HepG2 (cell line): ENCODE measurements at regions not wholly inside any gene's neighbourhood (a gene's known extent, or its start where the extent isn't known, plus 50 kb on each side); places are given as distances from the start of the nearest gene placed in this dataset.

ENCODE experiments used
- ATAC-seq: fragments of 200-7000 bp; cut with Tn5 transposase; 3 replicates; pipeline ENCODE4 v1.9.1; 2020; ENCODE audit warnings: mild to moderate bottlenecking, moderate library complexity
- BruUV-seq: library from RNA; stranded (reverse); fragments of 400-500 nt; replicated peaks from 2 replicates; lab custom pipeline; 2021; lab: Mats Ljungman, UMichigan
- CTCF ChIA-PET: fragments of 300-600 bp; formaldehyde crosslinking; extraction: SDS; loops from one replicate; lab custom pipeline; 2021; ENCODE audit warnings: low total read pairs, inconsistent platforms, low intra/inter-chr PET ratio; lab: Yijun Ruan, JAX
- POLR2A ChIA-PET: fragments of 350-600 bp; sonication (Branson Sonifier 250); formaldehyde crosslinking; loops from one replicate; lab custom pipeline; 2020; ENCODE audit warnings: antibody characterized with exemption, inconsistent platforms; lab: Yijun Ruan, JAX
- DNase-seq: peaks from one replicate; pipeline ENCODE4 v3.0.0-alpha.2; 2015; ENCODE audit warnings: low spot score
- FAIRE-seq: peaks from 3 replicates; lab custom pipeline; 2011; peaks lifted over from hg19 to GRCh38; lab: Jason Lieb, UNC
- H2AFZ ChIP-seq: one replicate; pipeline ENCODE4 v1.6.1; 2011; ENCODE audit warnings: low read length, inconsistent platforms
- H3K27ac ChIP-seq: fragments of 300-600 bp; 3 replicates; pipeline ENCODE4 v1.8.0; 2011; ENCODE audit warnings: mixed run types, mild to moderate bottlenecking, mixed read lengths, low read length, inconsistent platforms; ENCODE audit not compliant: insufficient read depth; ENCODE audit errors: extremely low read length
- H3K27me3 ChIP-seq, 2 experiments: fragments of 200-600 bp in 1 of 2; 2 replicates in 1 of 2; 3 replicates in 1 of 2; pipeline versions ENCODE4 v1.6.0 to v1.8.0; 2011; ENCODE audit warnings: low read length in 2 of 2, mild to moderate bottlenecking in 2 of 2, moderate library complexity in 2 of 2, inconsistent platforms in 1 of 2; ENCODE audit not compliant: insufficient read depth in 2 of 2, control insufficient read depth in 1 of 2
- H3K36me3 ChIP-seq, 2 experiments: fragments of 200-600 bp in 1 of 2; replicated peaks in 1 of 2; 2 replicates in 1 of 2; 3 replicates in 1 of 2; pipeline versions ENCODE4 v1.5.1 to v1.8.0; 2011; ENCODE audit warnings: low read length in 2 of 2, inconsistent platforms in 1 of 2; ENCODE audit not compliant: insufficient read depth in 2 of 2, control insufficient read depth in 1 of 2
- H3K4me1 ChIP-seq: 2 replicates; pipeline ENCODE4 v1.5.1; 2012; ENCODE audit warnings: low read length, inconsistent platforms; ENCODE audit not compliant: insufficient read depth
- H3K4me2 ChIP-seq: 2 replicates; pipeline ENCODE4 v1.6.0; 2011; ENCODE audit warnings: low read depth, low read length, inconsistent platforms
- H3K4me3 ChIP-seq, 3 experiments: fragments of 200-600 bp in 1 of 3; sonication (generic), shearing (Covaris generic) in 1 of 3; replicated peaks in 1 of 3; 2 replicates each; pipeline ENCODE4 v1.5.1; 2011 to 2016; ENCODE audit warnings: low read length in 3 of 3, inconsistent platforms in 2 of 3, low read depth in 2 of 3, mild to moderate bottlenecking in 2 of 3, control low read depth in 1 of 3, mixed read lengths in 1 of 3; ENCODE audit not compliant: insufficient read depth in 1 of 3
- H3K79me2 ChIP-seq: one replicate; pipeline ENCODE4 v1.6.1; 2011; ENCODE audit warnings: low read length, inconsistent platforms; ENCODE audit not compliant: insufficient read depth
- H3K9ac ChIP-seq: 2 replicates; pipeline ENCODE4 v1.6.0; 2011; ENCODE audit warnings: mild to moderate bottlenecking, low read depth, low read length, inconsistent platforms; ENCODE audit not compliant: insufficient read depth
- H3K9me3 ChIP-seq: 2 replicates; pipeline ENCODE4 v1.5.1; 2012; ENCODE audit warnings: mild to moderate bottlenecking, low read length
- H4K20me1 ChIP-seq: 2 replicates; pipeline ENCODE4 v1.6.0; 2011; ENCODE audit warnings: inconsistent platforms, mild to moderate bottlenecking, low read length, moderate library complexity; ENCODE audit not compliant: insufficient read depth
- BCL6 ChIP-seq: IDR thresholded peaks from 2 replicates; pipeline ENCODE4 v1.6.1; 2016; ENCODE audit warnings: missing genetic modification reagents, missing compliant biosample characterization
- EEA1 ChIP-seq: sonication (generic); formaldehyde crosslinking; IDR thresholded peaks from 2 replicates; pipeline ENCODE4 v1.5.1; 2020; ENCODE audit warnings: mild to moderate bottlenecking, missing genetic modification reagents, borderline replicate concordance
- KMT2B ChIP-seq: IDR thresholded peaks from 2 replicates; pipeline ENCODE4 v1.6.1; 2016; ENCODE audit warnings: missing genetic modification reagents, missing compliant biosample characterization
- RNF2 ChIP-seq: fragments of 450-650 bp; conservative IDR thresholded peaks from 2 replicates; pipeline ENCODE4 v1.6.1; 2016; ENCODE audit warnings: low read depth
- SRSF1 ChIP-seq: fragments of 200-400 bp; formaldehyde crosslinking; optimal IDR thresholded peaks from 2 replicates; pipeline ENCODE3; 2017; ENCODE audit warnings: mild to moderate bottlenecking, low read depth, low read length, moderate library complexity
- TOE1 ChIP-seq: sonication (generic); formaldehyde crosslinking; IDR thresholded peaks from 2 replicates; pipeline ENCODE4 v1.4.0; 2020; ENCODE audit warnings: mild to moderate bottlenecking, missing genetic modification reagents
- ZBTB44 ChIP-seq: sonication (generic); formaldehyde crosslinking; IDR thresholded peaks from 2 replicates; pipeline ENCODE4 v1.4.0; 2020; ENCODE audit warnings: missing genetic modification reagents
- ZFP90 ChIP-seq: sonication (generic); formaldehyde crosslinking; IDR thresholded peaks from 2 replicates; pipeline ENCODE4 v1.8.0; 2022; ENCODE audit warnings: missing genetic modification reagents, mild to moderate bottlenecking, inconsistent platforms, borderline replicate concordance
- ZNF460 ChIP-seq: sonication (generic); formaldehyde crosslinking; IDR thresholded peaks from 2 replicates; pipeline ENCODE4 v1.5.1; 2020; ENCODE audit warnings: missing genetic modification reagents, mild to moderate bottlenecking, borderline replicate concordance
- ZNF772 ChIP-seq: sonication (generic); formaldehyde crosslinking; IDR thresholded peaks from 2 replicates; pipeline ENCODE4 v1.5.0; 2020; ENCODE audit warnings: mild to moderate bottlenecking, missing genetic modification reagents
- WGBS: methylation state at CpG from one replicate; pipeline ENCODE4 v1.1.6; 2017; ENCODE audit warnings: low lambda C conversion rate; 5-methylcytosine and 5-hydroxymethylcytosine counted together
- in situ Hi-C: cut with HindIII; loops from 2 replicates; pipeline ENCODE4 v1.10.0; 2017; ENCODE audit warnings: low pct_unique_long_range_greater_than_20kb; ENCODE audit not compliant: extremely low pct_ligation_motif_present
- intact Hi-C: fragments of 100-400 bp; cut with micrococcal nuclease; formaldehyde crosslinking; loops from one replicate; pipeline ENCODE4 v1.10.0; 2022; ENCODE audit not compliant: unreplicated experiment

- Histone ChIP-seq H3K79me2 (no peaks in the 10 kb centered on the region), H3K9ac (no peak overlapping the region), H3K4me1 (no peaks in the 10 kb centered on the region), H3K27ac (no peak overlapping the region), H3K9me3 (no peaks in the 10 kb centered on the region), H3K4me3 (no peak overlapping the region), H3K27me3 (peaks cover 1 to 36% of the 10 kb centered on the region in 2 experiments; a peak in 2 of 5 replicates), H2AFZ (no peak overlapping the region), H4K20me1 (no peaks in the 10 kb centered on the region), H3K36me3 (no peaks in the 10 kb centered on the region), H3K4me2 (no peak overlapping the region)
- in situ Hi-C loops: no loop called here
- ATAC-seq (no peak), FAIRE-seq (no peak), DNase-seq (no peak)
- ChIA-PET POLR2A (no interaction called here), CTCF (no interaction called here)
- no TSS peak for BruUV-seq
- 4% methylated on average over 3 of the region's 3 CpGs for WGBS
- intact Hi-C loops: no loop called here
- TF ChIP-seq ZFP90 (CRISPR knock-in tag) (no peak), EEA1 (CRISPR knock-in tag) (no peak), TOE1 (CRISPR knock-in tag) (no peak), ZBTB44 (CRISPR knock-in tag) (no peak), RNF2 (no peak), ZNF460 (CRISPR knock-in tag) (no peak), SRSF1 (no peak), BCL6 (CRISPR knock-in tag) (no peak), KMT2B (no peak), ZNF772 (no peak)
Observed at GRCh38 chr3:23663246-23663645, 142.5 kb upstream of the UBE2E1 start.
